Brain microvascular endothelial cell (primary cell): ENCODE measurements at regions not wholly inside any gene's neighbourhood (a gene's known extent, or its start where the extent isn't known, plus 50 kb on each side); places are given as distances from the start of the nearest gene placed in this dataset.

Source experiments
- DNase-seq: peaks from one replicate; pipeline ENCODE4 v3.0.0-alpha.2; 2020
- H3K27ac ChIP-seq: fragments of 250-450 bp; sonication (Bioruptor Pico); 2 replicates; pipeline ENCODE4 v1.5.1; 2020; ENCODE audit warnings: mild to moderate bottlenecking, moderate library complexity
- H3K27me3 ChIP-seq: fragments of 250-450 bp; sonication (Bioruptor Pico); replicated peaks from 2 replicates; pipeline ENCODE4 v1.5.1; 2020; ENCODE audit warnings: mild to moderate bottlenecking
- H3K36me3 ChIP-seq: fragments of 250-450 bp; sonication (Bioruptor Pico); replicated peaks from 2 replicates; pipeline ENCODE4 v1.5.1; 2020; ENCODE audit warnings: mild to moderate bottlenecking
- H3K4me3 ChIP-seq: 2 replicates; pipeline ENCODE4 v1.5.1; 2011; ENCODE audit warnings: low read depth, mild to moderate bottlenecking, control low read depth, low read length, moderate library complexity
- CTCF ChIP-seq: IDR thresholded peaks from 2 replicates; pipeline ENCODE4 v1.5.1; 2011; ENCODE audit warnings: low read depth, mild to moderate bottlenecking, moderate library complexity, low read length, control low read depth, inconsistent platforms; ENCODE audit errors: missing control alignments
- in situ Hi-C: cut with HindIII; loops from 2 replicates; pipeline ENCODE4 v1.10.0; 2017; ENCODE audit warnings: low sequenced_read_pairs, low pct_ligation_motif_present

GRCh38 chr10:130611239-130611638, 475.0 kb downstream of the GLRX3 start:
- H3K4me3 ChIP-seq: no peak overlapping the region
- H3K27me3 ChIP-seq: no peaks in the 10 kb centered on the region
- H3K27ac ChIP-seq: no peak overlapping the region
- in situ Hi-C loops: no loop called here
- no peak for TF ChIP-seq CTCF
- no peak for DNase-seq
- no peaks in the 10 kb centered on the region for H3K36me3 ChIP-seq

- no peak for DNase-seq
- H3K27ac ChIP-seq: no peak overlapping the region
These were observed 479.3 kb downstream of the GLRX3 start for GRCh38 chr10:130615457-130615856.

GRCh38 chr10:130617985-130618384, 481.8 kb downstream of the GLRX3 start:
- TF ChIP-seq CTCF: no peak
- Histone ChIP-seq H3K36me3 (no peaks in the 10 kb centered on the region), H3K4me3 (no peak overlapping the region), H3K27me3 (no peaks in the 10 kb centered on the region), H3K27ac (no peak overlapping the region)
- in situ Hi-C loops: no loop called here
- no peak for DNase-seq

More at GRCh38 chr10:130615457-130615856, 479.3 kb downstream of the GLRX3 start:
- H3K36me3 ChIP-seq: no peaks in the 10 kb centered on the region
- H3K4me3 ChIP-seq: no peak overlapping the region
- in situ Hi-C loops: no loop called here
- no peaks in the 10 kb centered on the region for H3K27me3 ChIP-seq
- no peak for TF ChIP-seq CTCF

- TF ChIP-seq CTCF: no peak
- in situ Hi-C loops: no loop called here
- no peak for DNase-seq
These were observed 482.5 kb downstream of the GLRX3 start for GRCh38 chr10:130618647-130619046.

DNA sequence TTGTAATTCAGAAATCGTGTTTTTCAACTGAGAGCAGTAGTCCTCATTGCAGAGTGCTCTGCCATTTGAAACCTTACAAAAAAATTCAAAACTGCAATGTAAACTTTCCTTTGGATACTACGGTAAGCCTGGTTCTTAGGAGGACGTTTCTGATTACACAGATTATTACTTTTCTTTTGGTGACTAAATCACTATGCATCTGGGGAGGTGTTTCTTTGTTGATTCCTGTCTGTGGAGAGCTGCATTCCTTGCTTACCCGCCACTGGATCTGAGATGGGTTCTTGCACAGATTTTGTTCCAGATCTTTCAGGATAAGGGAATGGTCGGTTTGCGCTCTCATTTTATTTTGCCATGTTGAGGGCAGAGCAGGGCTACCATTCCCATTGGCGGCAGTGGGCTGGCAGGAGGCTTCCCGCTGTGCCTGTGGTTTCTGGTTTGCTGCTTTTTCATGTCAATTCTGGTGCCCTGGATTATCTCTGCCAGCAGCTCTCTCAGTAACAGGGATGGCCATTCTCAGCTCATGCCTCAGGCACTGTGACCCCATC, 485.1 kb downstream of the GLRX3 start:
- H3K36me3 ChIP-seq: no peaks in the 10 kb centered on the region
- no peak for TF ChIP-seq CTCF
- in situ Hi-C loops: no loop called here
- H3K27ac ChIP-seq: no peak overlapping the region
- H3K27me3 ChIP-seq: no peaks in the 10 kb centered on the region
- DNase-seq: no peak
- no peak overlapping the region for H3K4me3 ChIP-seq

More at GRCh38 chr10:130618647-130619046, 482.5 kb downstream of the GLRX3 start:
- H3K36me3 ChIP-seq: no peaks in the 10 kb centered on the region
- H3K27me3 ChIP-seq: no peaks in the 10 kb centered on the region
- no peak overlapping the region for H3K4me3 ChIP-seq
- no peak overlapping the region for H3K27ac ChIP-seq

GRCh38 chr10:130623680-130624267, 487.6 kb downstream of the GLRX3 start:
- in situ Hi-C loops: no loop called here
- no peak overlapping the region for H3K4me3 ChIP-seq
- TF ChIP-seq CTCF: no peak
- DNase-seq: no peak
- no peaks in the 10 kb centered on the region for H3K27me3 ChIP-seq
- no peaks in the 10 kb centered on the region for H3K36me3 ChIP-seq
- H3K27ac ChIP-seq: no peak overlapping the region
